Mesenteric fat pad (tissue), 1 donor: ENCODE measurements at regions not wholly inside any gene's neighbourhood (a gene's known extent, or its start where the extent isn't known, plus 50 kb on each side); places are given as distances from the start of the nearest gene placed in this dataset.

Source experiments
- DNase-seq: peaks from one replicate; pipeline ENCODE4 v3.0.0-alpha.2; 2020; ENCODE audit warnings: low spot score
- donor health status: DM: yes; HTN: yes; CAD: no.

DNA sequence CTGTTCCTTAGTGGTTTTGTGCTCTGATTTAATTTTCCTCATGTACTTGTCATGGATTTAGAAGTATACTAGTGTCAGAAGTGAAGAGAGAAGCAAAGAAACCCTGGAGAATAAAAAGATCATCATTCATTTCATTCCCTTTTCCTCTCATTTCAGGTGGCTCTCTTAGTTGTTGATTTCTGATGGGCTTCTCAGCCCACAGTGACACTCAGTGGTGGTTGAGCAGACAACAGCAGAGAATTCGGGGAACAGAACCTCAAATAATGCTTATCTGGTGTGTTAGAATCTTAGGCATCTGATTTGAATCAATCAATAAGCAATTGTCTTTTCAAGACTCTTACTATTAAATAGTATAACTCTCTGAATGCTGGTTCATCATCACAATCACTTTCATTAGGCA is 1289.4 kb downstream of the FAM181B start:
- DNase-seq: no peak

DNA sequence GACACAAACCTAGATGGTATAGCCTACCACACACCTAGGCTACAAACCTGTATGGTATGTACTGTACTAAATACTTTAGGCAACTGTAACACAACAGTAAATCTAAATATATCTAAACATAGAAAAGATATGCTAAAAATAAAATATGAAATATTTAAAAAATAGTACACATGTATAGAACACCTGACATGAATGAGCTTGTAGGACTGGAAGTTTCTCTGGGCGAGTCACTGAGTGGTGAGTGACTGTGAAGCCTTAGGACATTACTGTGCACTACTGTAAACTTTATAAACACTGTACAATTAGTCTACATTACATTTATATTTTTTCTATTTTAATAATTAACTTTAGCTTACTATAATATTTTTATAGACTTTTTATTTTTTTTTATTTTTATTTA is 1301.3 kb downstream of the FAM181B start:
- no peak for DNase-seq

DNA sequence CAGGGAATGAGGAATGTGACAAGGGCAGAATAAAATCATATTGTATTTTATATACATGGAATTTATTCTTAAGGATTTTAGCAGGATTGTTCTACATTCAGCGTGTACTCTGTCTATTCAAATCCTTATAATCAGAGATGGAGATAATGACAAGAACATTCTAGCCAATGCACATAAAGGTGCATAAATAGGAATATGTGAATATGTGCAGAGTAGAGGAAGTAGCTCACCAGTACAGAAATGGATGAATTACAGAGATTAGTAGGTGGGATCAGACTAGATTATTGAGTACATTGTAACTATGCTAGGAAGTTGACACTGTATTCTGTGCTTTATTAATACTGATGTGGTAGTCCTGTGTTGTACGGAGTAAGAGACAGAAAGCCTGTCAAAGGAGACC is 1308.8 kb downstream of the FAM181B start:
- DNase-seq: no peak

GRCh38 chr11:81422402-81422801 is 1311.3 kb downstream of the FAM181B start:
- DNase-seq: no peak

DNA sequence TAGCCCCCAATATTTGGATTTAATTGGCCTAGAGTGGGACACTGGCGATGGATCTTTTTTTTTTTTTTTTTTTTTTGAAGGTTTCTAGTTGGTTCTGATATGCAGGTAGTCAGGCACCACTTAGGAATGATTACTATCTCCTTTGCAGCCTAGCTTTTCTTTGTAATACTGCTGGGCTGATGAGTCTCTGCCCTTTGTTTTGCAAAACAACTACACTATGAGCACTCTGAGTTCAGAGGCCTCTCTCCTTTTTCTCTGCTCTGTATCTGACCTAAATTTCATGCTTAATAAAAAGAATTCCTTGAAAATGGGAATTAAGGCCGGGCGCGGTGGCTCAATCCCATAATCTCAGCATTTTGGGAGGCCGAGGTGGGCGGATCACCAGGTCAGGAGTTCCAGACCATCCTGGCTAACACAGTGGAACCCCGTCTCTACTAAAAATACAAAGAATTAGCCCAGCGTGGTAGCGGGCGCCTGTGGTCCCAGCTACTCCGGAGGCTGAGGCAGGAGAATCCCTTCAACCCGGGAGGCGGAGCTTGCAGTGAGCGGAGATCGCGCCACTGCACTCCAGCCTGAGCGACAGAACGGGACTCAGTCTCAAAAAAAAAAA is 1312.3 kb downstream of the FAM181B start:
- no peak for DNase-seq

DNA sequence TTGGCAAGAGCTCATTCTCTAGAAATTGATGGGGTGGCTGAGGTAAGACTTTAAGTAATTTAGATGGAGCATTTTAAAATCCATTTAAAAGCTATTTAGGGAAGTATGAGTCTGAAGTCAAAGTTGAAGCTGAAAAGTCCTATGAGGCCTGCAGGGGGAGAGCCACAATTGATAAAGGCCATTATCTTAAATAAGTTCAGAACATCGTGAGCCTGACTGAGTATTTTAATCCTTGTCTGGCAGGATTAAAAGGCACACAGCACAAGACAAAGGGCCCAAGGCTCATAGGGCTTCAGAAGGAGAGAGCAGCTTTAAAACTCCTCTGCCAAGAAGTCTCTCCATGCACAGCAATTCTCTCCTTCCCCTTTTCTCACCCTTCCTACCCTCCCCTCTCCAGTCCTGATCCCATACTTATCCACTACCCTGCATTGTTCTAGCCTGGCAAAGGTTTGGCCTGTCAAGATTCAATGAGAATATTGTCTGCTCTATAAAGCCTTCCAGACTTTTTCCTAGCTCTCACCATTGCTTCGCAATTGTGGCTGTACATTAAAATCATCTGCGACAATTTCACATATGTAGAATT is 1312.9 kb downstream of the FAM181B start:
- no peak for DNase-seq

GRCh38 chr11:81397316-81397715 is 1336.3 kb downstream of the FAM181B start:
- DNase-seq: no peak

- DNase-seq: no peak
These were observed 1339.4 kb downstream of the FAM181B start for GRCh38 chr11:81394311-81394710.

DNA sequence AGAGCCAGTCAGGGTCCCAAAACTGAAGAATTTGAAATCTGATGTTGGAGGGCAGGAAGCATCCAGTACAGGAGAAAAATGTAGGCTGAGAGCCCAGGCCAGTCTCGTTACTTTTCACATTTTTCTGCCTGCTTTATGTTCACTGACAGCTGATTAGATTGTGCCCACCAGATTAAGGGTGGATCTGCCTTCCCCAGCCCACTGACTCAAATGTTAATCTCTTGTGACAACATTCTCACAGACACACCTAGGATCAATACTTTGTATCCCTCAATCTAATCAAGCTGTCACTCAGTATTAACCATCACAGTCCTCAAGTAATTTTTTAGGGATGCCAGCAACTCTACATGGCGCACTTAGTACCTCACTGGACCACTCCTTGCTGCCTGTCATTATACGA is 1345.3 kb downstream of the FAM181B start:
- DNase-seq: no peak

GRCh38 chr11:81380395-81380794 is 1353.3 kb downstream of the FAM181B start:
- no peak for DNase-seq

DNA sequence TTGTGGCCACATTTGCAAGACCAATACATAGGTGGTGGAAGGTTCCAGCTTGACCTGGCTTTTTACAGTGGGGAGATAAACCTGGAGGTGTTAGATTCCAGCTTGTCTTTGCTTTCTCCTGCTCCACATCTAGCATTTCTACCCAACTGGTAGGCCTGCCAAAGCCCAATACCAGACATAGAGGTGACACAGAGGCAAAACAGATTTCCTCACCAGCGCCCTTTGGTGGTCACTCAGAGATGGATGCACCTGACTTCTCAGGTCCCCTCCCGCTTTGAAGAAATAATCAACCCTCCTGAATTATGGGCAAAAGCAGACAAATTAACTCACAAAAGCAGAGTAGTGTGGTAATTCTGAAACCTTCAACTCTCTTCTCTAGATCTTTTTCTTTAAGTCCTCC is 1356.2 kb downstream of the FAM181B start:
- no peak for DNase-seq

DNA sequence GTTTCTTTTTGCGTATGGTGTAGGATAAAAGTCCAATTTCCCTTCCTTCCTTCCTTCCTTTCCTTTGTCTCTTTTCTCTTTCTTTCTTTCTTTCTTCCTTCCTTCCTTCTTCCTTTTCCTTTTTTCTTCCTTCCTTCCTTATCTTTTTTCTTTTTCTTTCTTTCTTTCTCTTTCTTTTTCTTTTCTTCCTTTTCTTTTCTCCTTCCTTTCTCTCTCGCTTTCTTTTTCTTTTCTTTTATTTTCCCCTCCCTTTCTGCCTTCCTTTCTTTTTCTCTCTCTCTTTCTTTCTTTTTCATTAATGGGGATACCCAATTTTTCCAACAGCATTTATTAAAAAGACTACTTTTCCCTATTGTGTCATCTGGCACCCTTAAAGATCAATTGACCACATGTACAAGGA is 1359.7 kb downstream of the FAM181B start:
- DNase-seq: no peak

DNA sequence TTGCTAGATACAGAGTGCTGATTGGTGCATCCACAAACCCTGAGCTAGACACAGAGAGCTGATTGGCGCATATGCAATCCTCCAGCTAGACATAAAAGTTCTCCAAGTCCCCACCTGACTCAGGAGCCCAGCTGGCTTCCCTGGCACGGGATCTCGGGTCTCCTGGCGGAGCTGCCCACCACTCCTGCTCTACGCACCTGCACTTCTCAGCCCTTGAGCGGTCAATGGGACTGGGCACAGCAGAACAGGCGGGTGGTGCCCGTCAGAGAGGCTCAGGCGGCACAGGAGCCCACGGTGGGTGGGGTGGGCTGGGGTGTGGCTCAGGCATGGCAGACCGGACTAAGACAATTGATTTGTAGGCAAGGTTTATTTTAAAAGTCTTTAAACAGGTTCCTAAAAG is 1365.5 kb downstream of the FAM181B start:
- DNase-seq: no peak

DNA sequence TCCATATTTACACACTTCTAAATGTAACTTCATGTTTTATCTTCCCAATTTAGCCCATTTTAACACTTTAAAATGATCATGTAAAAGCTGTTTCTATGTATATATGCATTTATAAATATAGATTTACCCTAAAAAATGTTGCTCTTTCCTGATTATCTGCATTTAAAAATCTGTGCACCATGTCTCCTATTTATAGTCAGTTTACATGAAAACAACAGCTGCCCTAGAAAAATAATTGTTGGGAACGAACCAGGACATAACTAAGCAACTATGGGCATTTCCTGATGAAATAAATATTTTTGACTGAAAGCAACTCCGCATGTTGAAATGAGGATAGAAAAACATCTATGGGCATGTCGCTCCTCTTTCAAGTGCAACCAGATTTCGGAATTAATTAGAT is 1368.2 kb downstream of the FAM181B start:
- no peak for DNase-seq

- DNase-seq: no peak
These were observed 1374.2 kb downstream of the FAM181B start for GRCh38 chr11:81359476-81359875.

DNA sequence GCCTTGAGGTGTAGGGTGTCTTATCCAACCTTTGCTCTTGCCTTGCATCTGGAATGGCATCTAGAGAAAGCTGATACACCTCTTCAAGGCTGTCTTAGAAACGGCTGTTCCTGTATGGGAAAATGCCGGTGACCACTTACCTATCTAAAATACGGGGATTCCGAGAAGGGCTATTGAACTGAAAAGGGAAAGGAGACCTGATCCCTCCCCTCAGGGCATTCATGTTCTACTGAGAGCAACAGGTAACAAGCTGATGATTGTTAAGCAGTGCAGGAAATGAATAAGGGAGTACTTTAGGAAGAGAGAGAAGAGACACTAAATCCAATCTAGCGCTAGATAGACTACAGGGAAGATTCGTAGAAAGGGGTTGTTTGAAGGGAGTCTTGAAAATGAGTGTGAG is 1388.1 kb downstream of the FAM181B start:
- DNase-seq: no peak

DNA sequence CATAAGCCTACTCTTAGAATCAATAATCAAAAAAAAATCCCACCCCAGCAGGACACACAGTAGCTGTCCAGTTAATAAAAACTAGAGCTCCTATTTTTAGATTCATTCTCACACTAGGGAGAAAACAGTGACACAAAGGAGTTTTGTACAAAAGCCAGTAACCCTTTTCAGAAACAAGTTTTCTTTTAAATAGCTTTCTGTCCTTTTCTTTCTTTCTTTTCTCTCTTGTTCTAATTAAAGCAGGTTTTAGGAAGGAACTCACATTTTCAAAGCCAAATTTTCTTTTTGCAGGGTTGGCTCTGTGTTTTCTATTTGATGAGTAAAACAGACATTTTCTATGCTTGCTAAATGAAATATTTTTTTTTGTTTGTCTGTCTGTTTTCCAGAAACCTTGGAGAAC is 1390.7 kb downstream of the FAM181B start:
- DNase-seq: no peak

DNA sequence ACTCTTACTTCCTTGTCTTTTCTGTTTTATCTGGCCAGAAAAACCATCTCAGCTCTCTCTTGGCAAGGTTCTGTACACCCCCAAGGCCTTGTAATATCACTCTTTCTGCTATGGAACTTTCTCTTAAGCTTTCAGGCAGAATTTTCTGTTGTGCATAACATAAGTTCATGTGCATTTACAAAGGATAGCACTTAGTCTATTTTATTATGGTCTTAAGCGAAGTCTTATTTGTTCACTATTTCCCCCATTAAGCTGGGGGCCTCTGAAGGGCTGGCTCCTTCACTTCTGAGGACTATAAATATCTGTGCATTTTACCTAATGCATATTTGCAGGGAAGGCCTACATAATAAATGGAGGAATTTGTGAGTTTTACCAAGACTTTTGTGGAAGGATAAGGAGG is 1393.4 kb downstream of the FAM181B start:
- DNase-seq: no peak

- no peak for DNase-seq
These were observed 1394.1 kb downstream of the FAM181B start for GRCh38 chr11:81339521-81339920.

DNA sequence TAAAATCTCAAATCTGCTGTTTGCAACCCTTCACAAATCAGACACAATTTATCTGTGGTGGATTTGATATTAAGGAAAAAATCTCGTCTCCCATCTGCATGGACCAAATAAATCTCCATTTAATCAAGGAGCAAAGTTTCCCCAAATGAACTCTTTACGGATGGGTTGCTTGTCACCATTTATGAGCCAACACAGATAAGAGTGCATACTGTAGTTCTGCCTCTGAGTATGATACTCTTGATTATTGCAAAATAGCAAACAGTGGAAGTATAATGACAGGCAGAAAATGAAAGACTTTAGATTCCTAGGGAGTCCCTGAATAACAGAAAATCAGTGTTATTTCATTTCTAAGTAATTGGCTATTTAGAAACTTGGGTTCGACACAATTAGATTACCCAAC is 1395.9 kb downstream of the FAM181B start:
- DNase-seq: no peak

- DNase-seq: no peak
These were observed 1401.4 kb downstream of the FAM181B start for GRCh38 chr11:81332276-81332675.

GRCh38 chr11:81331611-81332235 is 1401.9 kb downstream of the FAM181B start:
- DNase-seq: no peak

GRCh38 chr11:81331088-81331487 is 1402.6 kb downstream of the FAM181B start:
- DNase-seq: no peak
